SJSA1 (cell line): ENCODE measurements at regions not wholly inside any gene's neighbourhood (a gene's known extent, or its start where the extent isn't known, plus 50 kb on each side); places are given as distances from the start of the nearest gene placed in this dataset.
"Not testable (repeated sequence)": the region's sequence is repeated elsewhere in the genome, so short reads cannot be mapped to it uniquely, and the experiment has no call there.

Experiments
- DNase-seq, 2 experiments: peaks; one replicate each; pipeline ENCODE4 v3.0.0-alpha.2; 2015 to 2020; ENCODE audit warnings: low spot score in 2 of 2, low read depth in 1 of 2
- H3K27ac ChIP-seq: fragments of 250-450 bp; sonication (Bioruptor Pico); 2 replicates; pipeline ENCODE4 v1.5.1; 2020; ENCODE audit warnings: mild to moderate bottlenecking, moderate library complexity
- H3K27me3 ChIP-seq: fragments of 250-450 bp; sonication (Bioruptor Pico); replicated peaks from 2 replicates; pipeline ENCODE4 v1.5.1; 2020; ENCODE audit warnings: mild to moderate bottlenecking, moderate library complexity
- H3K36me3 ChIP-seq: fragments of 250-450 bp; sonication (Bioruptor Pico); 2 replicates; pipeline ENCODE4 v1.5.1; 2020; ENCODE audit warnings: mild to moderate bottlenecking
- H3K4me1 ChIP-seq: fragments of 250-450 bp; sonication (Bioruptor Pico); replicated peaks from 2 replicates; pipeline ENCODE4 v1.6.1; 2021; ENCODE audit warnings: mild to moderate bottlenecking
- H3K4me3 ChIP-seq: fragments of 250-450 bp; sonication (Bioruptor Pico); 2 replicates; pipeline ENCODE4 v1.5.1; 2020; ENCODE audit warnings: mild to moderate bottlenecking
- H3K9me3 ChIP-seq: fragments of 250-450 bp; sonication (Bioruptor Pico); replicated peaks from 2 replicates; pipeline ENCODE4 v1.5.1; 2020; ENCODE audit warnings: mild to moderate bottlenecking

- no peak for DNase-seq
- H3K4me3 ChIP-seq: no peak overlapping the region
These were observed 165.3 kb upstream of the NREP start for GRCh38 chr5:111922344-111922743.

GRCh38 chr5:111921691-111922090 is 164.7 kb upstream of the NREP start:
- H3K27ac ChIP-seq, H3K36me3 ChIP-seq, H3K27me3 ChIP-seq, H3K4me1 ChIP-seq, H3K9me3 ChIP-seq, DNase-seq, H3K4me3 ChIP-seq: not testable (repeated sequence)

More at GRCh38 chr5:111922344-111922743, 165.3 kb upstream of the NREP start:
- Histone ChIP-seq H3K36me3 (no peaks in the 10 kb centered on the region), H3K4me1 (peaks cover 6% of the 10 kb centered on the region), H3K27me3 (no peaks in the 10 kb centered on the region), H3K9me3 (no peaks in the 10 kb centered on the region), H3K27ac (no peak overlapping the region)

- no peak for DNase-seq
These were observed 158.1 kb upstream of the NREP start for GRCh38 chr5:111914966-111915636.

DNA sequence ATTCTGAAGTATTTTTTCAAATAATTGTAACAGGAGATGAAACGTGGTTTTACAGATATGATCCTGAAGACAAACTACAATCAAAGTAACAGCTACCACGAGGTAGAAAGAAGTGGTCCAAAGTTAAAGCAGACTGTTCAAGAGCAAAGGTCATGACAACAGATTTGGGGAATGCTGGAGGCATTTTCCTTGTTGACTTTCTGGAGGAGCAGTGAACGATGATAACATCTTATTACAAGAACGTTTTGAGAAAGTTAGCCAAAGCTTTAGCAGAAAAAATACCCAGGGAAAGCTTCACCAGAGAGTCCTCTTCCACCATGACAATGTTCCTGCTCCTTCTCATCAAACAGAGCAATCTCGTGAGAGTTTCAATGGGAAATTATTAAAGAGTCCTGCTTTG is 145.4 kb upstream of the NREP start:
- Histone ChIP-seq H3K27ac (no peak overlapping the region), H3K36me3 (no peaks in the 10 kb centered on the region), H3K9me3 (no peaks in the 10 kb centered on the region; the same call in 1 of the 2 replicates), H3K4me1 (no peaks in the 10 kb centered on the region), H3K27me3 (no peaks in the 10 kb centered on the region), H3K4me3 (no peak overlapping the region)
- DNase-seq: no peak

More at GRCh38 chr5:111914966-111915636, 158.1 kb upstream of the NREP start:
- H3K4me3 ChIP-seq: no peak overlapping the region
- no peaks in the 10 kb centered on the region for H3K36me3 ChIP-seq
- H3K4me1 ChIP-seq: no peaks in the 10 kb centered on the region
- no peaks in the 10 kb centered on the region; the same call in 1 of the 2 replicates for H3K9me3 ChIP-seq
- no peak overlapping the region for H3K27ac ChIP-seq
- H3K27me3 ChIP-seq: no peaks in the 10 kb centered on the region

DNA sequence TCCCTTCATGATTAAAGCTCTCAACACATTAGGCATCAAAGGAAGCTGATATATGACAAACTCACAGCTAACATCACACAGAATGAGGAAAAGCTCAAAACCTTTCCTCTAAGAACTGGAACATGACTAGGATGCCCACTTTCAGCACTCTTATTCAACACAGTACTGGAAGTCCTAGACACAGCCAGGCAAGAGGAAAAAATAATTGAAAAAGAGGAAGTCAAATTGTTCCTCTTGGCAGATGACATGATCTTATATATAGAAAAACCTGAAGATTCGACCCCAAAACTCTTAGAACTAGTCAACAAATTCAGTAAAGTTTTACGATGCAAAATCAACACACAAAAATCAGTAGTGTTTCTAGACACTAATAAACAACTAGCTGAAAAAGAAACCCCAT is 144.3 kb upstream of the NREP start:
- H3K4me1 ChIP-seq: no peaks in the 10 kb centered on the region
- no peaks in the 10 kb centered on the region; the same call in 1 of the 2 replicates for H3K9me3 ChIP-seq
- H3K4me3 ChIP-seq: no peak overlapping the region
- no peaks in the 10 kb centered on the region for H3K27me3 ChIP-seq
- no peak for DNase-seq
- no peak overlapping the region for H3K27ac ChIP-seq
- H3K36me3 ChIP-seq: no peaks in the 10 kb centered on the region

DNA sequence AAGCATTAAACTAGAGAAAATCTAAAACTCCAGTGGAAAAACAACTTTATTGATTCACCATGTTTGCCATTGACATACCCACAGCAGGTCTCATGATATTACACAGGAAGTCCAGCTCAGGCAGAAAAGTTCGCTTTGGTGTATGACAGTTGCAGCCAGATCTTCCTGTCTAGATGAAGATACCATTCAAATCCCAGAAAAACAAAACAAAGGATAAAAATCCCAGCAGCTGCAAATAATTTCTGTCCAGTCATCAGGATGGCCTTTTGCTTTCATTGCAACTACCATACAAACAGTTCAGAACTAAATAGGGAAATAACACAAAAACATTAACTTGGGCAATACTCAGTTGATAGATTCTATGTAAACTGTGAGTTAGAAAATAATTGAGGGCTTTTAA is 136.0 kb upstream of the NREP start:
- Histone ChIP-seq H3K27ac (no peak overlapping the region), H3K4me3 (no peak overlapping the region), H3K4me1 (no peaks in the 10 kb centered on the region; the same call in 1 of the 2 replicates), H3K27me3 (no peaks in the 10 kb centered on the region), H3K36me3 (no peaks in the 10 kb centered on the region), H3K9me3 (peaks cover 2% of the 10 kb centered on the region; the same call in 1 of the 2 replicates)
- peak in 1 of 2 experiments; percentile 16 for DNase-seq

- H3K4me3 ChIP-seq: no peak overlapping the region
- no peak overlapping the region for H3K27ac ChIP-seq
- no peaks in the 10 kb centered on the region for H3K27me3 ChIP-seq
- H3K9me3 ChIP-seq: peaks cover 2% of the 10 kb centered on the region; the same call in 1 of the 2 replicates
- no peaks in the 10 kb centered on the region for H3K36me3 ChIP-seq
- DNase-seq: no peak
- no peaks in the 10 kb centered on the region; the same call in 1 of the 2 replicates for H3K4me1 ChIP-seq
These were observed 130.7 kb upstream of the NREP start for GRCh38 chr5:111887706-111888105.

DNA sequence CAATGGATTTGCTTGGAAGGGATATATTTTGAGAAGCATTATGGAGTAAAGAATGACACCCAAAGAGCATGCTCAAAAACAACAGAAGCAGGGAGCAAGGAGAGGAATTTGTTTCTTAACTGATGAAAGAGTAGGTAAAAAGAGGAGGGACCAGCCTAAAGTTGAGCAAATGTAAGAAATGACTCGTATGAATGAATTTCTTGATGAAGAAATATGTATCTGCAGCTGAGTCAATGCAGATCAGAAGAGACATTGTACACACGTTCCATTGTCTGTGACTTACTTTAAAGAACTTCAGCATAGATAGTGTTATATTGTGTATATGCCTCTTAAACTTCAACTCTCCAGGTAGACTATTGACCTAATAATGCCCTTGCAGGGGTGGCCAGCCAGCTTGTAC is 112.7 kb upstream of the NREP start:
- Histone ChIP-seq H3K4me3 (no peak overlapping the region), H3K27ac (no peak overlapping the region), H3K27me3 (no peaks in the 10 kb centered on the region), H3K36me3 (no peaks in the 10 kb centered on the region), H3K4me1 (no peaks in the 10 kb centered on the region), H3K9me3 (no peaks in the 10 kb centered on the region)
- no peak for DNase-seq

GRCh38 chr5:111865356-111865755 is 108.4 kb upstream of the NREP start:
- H3K9me3 ChIP-seq: no peaks in the 10 kb centered on the region
- no peaks in the 10 kb centered on the region for H3K4me1 ChIP-seq
- no peaks in the 10 kb centered on the region for H3K27me3 ChIP-seq
- DNase-seq: no peak
- no peaks in the 10 kb centered on the region for H3K36me3 ChIP-seq
- no peak overlapping the region for H3K27ac ChIP-seq
- H3K4me3 ChIP-seq: no peak overlapping the region

DNA sequence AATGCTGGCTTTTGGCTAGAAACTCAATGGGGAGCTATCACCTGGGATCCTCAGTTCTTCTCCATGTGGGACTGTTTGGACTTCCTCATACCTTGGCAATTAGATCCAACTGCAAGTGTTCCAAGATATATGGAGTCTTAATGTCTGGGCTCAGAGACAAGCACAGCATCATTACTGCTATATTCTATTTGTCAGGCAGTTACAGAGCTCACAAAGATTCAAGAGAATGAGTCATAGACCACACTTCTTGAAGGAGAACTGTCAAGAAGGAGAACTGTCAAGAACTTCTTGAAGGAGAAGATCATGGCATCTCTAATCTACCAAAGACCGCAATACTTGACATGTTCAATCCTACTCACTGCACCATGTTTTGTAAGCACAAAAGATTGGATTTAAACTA is 106.8 kb upstream of the NREP start:
- no peaks in the 10 kb centered on the region for H3K9me3 ChIP-seq
- no peaks in the 10 kb centered on the region for H3K27me3 ChIP-seq
- no peak overlapping the region for H3K4me3 ChIP-seq
- no peaks in the 10 kb centered on the region for H3K36me3 ChIP-seq
- DNase-seq: no peak
- no peak overlapping the region for H3K27ac ChIP-seq
- no peaks in the 10 kb centered on the region for H3K4me1 ChIP-seq

DNA sequence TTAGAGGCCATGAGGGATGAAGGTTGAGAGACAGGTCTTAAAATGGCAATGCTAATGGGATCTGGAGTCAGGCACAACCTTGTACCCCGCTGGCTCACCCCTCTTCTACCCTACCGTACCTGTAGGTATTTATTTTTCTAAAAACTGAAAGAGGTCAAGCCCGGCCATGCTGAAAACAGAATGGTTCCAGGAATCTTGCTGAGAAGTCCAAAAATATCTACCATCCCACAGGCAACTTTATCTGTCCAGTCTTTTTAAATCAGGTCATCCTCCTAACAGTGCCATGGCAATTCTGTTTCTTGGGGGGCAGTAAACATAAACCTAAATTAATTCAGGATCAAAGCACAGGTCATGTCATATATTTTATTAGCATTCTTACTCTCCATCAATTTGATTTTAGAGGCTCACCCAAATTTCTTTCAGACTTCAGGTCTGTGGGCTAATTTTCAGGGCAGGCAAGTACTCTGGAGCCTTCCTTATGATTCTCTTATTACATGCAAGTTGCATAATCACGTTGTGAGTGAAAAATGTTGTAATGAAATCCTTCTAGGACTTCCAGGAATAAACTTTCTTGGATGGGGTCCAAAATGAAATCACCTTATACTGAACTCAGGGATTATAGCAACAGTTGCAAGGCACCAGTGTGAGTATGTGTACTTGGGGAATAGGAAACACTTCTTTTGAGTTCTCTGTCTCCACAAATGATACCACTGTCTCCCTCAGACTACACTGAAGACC is 102.7 kb upstream of the NREP start:
- H3K27me3 ChIP-seq: no peaks in the 10 kb centered on the region
- H3K4me3 ChIP-seq: no peak overlapping the region
- no peak overlapping the region for H3K27ac ChIP-seq
- no peaks in the 10 kb centered on the region for H3K4me1 ChIP-seq
- H3K36me3 ChIP-seq: no peaks in the 10 kb centered on the region
- no peak for DNase-seq
- no peaks in the 10 kb centered on the region for H3K9me3 ChIP-seq

DNA sequence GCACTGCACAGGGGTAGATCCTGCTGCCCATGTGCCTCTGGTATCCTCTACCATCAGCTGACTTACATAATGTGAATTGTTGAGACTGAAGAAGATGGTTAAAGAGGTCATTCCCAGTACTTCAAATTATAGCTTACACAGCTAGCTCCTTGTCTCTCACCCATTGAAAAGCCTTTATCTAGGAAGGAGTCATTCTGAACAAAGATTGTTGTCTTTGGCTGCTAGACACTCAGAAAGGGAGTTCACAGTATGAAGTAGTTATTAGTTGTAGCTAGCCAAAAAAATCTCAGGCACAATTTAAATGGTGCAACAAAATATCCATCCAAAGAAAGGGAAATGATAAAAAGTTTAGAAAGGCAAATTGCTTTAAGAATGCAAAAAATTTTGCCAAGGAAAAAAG is 102.0 kb upstream of the NREP start:
- Histone ChIP-seq H3K27ac (no peak overlapping the region), H3K4me3 (no peak overlapping the region), H3K36me3 (no peaks in the 10 kb centered on the region), H3K27me3 (no peaks in the 10 kb centered on the region), H3K4me1 (no peaks in the 10 kb centered on the region), H3K9me3 (no peaks in the 10 kb centered on the region)
- DNase-seq: no peak

GRCh38 chr5:111857623-111858022 is 100.6 kb upstream of the NREP start:
- no peak for DNase-seq
- Histone ChIP-seq H3K36me3 (no peaks in the 10 kb centered on the region), H3K27me3 (no peaks in the 10 kb centered on the region), H3K4me1 (no peaks in the 10 kb centered on the region), H3K9me3 (no peaks in the 10 kb centered on the region), H3K4me3 (no peak overlapping the region), H3K27ac (no peak overlapping the region)

DNA sequence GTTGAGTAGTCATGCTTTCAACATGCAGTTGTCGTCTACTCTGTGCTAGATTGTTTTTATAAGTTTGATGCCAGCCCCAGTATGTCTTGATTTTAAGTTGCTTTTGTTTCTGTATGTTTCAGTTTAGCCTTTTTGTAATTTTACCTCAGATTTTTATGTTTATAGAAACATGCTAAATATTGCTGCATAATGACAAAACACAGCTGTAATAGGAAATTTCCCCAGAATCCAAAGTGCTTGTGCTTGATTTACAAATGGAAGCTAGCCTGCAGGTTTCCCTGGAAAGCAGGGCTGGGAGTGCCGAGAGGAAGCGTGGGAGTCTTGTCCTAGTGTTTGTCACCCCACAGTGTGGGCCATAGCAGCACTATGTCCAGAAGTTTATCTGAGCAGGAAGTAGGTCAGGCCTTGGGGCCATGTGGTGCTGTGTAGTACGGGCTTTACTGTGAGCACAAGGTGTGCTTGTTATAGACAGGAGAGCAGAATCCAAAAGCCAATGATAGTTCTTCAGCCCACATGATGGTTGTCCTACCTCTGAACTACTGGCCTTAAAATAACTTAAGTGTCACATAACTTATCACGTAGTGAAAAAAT is 100.0 kb upstream of the NREP start:
- H3K27ac ChIP-seq: no peak overlapping the region
- H3K36me3 ChIP-seq: no peaks in the 10 kb centered on the region
- H3K4me3 ChIP-seq: no peak overlapping the region
- no peak for DNase-seq
- no peaks in the 10 kb centered on the region for H3K4me1 ChIP-seq
- H3K9me3 ChIP-seq: no peaks in the 10 kb centered on the region
- H3K27me3 ChIP-seq: no peaks in the 10 kb centered on the region
